Fibroblast of skin of abdomen (primary cell): ENCODE measurements at regions not wholly inside any gene's neighbourhood (a gene's known extent, or its start where the extent isn't known, plus 50 kb on each side); places are given as distances from the start of the nearest gene placed in this dataset.
"Not testable (repeated sequence)": the region's sequence is repeated elsewhere in the genome, so short reads cannot be mapped to it uniquely, and the experiment has no call there.

Experiments used
- DNase-seq: peaks from one replicate; pipeline ENCODE4 v3.0.0-alpha.2; 2013

GRCh38 chr3:153442799-153443487 is 280.9 kb downstream of the RAP2B start:
- no peak for DNase-seq

- no peak for DNase-seq
Observed at GRCh38 chr3:153443961-153444360, 281.9 kb downstream of the RAP2B start.

GRCh38 chr3:153445817-153446216 is 283.8 kb downstream of the RAP2B start:
- no peak for DNase-seq

DNA sequence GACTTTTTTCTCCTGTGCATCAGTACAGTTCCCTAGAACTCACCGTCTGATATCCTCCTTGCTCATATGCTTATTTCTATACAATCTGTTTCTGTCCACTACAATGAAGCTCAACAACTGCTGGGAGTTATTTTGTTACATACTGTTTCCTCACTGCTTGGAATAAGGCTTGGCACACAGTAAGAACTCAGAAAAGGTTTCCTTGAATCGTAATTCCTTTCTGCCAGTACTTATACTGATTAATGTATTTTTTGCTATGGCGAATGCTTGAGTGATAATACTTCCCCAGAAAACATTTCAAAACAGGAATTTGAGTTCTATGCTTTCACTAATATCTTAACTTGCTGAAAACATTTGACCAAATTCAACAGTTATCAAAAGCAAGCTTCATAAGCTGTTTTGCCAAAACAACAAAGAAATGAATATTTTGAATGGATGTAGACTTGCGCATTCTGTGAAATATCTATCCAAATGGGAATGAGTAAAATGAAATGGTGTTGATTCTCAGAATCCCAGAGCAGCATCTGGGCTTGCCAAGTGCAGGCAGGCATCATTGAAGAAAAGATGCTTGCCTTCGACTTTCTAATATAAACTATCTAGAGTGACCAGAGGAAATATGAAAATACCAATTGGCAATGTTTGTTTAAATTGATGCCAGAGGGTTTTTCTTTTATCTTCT is 286.3 kb downstream of the RAP2B start:
- DNase-seq: no peak

DNA sequence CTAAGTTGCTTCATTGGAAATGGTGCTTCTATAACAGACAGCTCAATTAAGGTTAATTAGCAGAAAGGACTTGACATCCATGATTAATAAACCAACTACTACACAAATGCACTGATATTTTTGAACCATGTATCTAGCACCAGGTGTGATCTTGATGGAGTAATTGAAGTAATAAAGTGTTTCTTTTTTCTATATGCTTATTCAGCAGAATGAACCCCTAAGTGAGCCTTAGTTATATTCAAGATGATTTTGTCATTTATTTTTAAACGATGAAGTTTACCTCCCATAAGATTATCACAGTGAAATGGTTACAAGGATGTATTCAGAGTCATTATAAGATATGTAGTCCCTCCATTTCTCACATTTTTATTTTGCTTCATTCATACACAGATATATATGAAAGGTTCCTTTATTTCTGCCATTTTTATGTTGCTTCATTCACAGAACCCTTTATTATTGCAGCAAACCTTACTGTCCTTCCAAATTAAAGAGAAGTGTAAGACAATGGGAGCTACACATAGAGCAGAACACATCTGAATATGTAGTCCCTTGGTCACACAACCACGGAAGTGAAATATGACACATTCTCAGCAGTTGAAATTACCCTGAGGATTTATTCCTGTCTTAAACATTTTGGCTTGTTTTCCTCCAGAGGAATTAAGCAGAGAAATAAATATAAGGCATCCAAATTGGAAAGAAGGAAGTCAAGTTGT is 295.0 kb downstream of the RAP2B start:
- no peak for DNase-seq

GRCh38 chr3:153458881-153459280 is 296.9 kb downstream of the RAP2B start:
- no peak for DNase-seq

GRCh38 chr3:153462545-153462944 is 300.5 kb downstream of the RAP2B start:
- DNase-seq: no peak

DNA sequence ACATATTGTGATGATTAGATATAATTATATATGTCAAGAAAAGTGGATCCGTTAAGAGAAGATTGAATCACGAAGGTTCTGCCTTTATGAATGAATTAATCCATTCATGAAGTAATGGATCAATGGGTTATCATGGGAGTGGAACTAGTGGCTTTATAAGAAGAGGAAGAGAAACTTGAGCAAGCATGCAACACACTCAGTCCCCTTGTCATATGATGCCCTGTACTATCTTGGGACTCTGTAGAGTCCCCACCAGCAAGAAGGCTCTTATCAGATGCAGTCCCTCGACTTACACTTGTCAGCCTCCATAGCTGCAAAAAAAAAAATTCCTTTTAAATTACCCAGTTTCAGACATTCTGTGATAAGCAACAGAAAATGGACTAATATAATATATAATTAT is 301.9 kb downstream of the RAP2B start:
- no peak for DNase-seq

DNA sequence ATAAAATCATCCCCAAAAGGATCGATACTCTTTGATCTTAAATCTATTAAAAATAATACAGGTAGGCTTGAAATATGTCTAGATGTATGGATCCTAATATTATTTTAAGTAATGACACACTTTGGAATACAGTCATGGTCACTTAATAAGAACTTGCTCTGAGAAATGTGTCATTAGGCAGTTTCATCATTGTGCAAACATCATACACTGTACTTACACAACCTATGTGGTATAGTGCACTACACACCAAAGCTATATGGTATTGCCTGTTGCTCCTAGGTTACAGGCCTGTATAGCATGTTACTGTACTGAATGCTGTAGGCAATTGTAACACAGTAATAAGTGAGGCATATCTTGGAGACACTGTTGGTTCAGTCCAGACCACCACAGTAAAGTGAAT is 307.1 kb downstream of the RAP2B start:
- DNase-seq: no peak

DNA sequence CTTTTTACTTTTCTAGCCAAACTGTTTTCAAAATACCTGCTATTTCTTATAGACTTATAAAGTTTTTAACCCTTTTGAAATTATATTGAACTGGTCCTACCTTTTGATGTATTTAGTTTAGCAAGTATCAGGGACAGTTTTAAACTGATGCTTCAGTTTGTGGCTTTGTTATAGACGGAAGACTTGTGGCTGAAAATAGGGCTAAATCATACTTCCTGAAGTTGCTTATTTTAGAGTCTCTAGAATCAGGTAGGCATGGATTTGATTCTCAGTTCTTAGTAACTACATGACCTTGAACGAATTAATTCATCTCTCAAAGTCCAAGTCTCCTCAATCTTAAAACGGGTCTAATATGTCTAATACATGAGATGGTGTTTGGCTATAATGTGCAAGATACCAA is 322.8 kb downstream of the RAP2B start:
- no peak for DNase-seq

DNA sequence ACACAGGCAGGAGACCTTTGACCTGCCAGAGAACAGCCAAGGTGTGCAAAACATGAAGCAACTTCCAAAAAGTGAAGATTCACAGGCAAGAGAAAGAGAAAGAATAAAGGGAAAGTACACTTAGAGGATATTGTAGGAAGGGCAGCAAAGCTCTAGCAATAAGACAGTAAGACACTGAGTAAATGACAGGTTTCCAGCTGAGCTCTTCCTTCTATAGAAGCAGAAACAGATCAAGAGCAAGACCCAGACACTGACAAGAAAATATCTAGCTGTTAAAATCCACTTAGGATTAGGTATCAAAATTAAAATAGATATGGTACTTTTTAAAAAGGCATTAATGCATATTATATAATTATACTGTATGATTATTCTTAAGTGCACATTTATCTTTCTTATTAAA is 333.4 kb downstream of the RAP2B start:
- no peak for DNase-seq

- no peak for DNase-seq
Observed at GRCh38 chr3:153502682-153503081, 340.7 kb downstream of the RAP2B start.

- DNase-seq: no peak
Observed at GRCh38 chr3:153503873-153504272, 341.8 kb downstream of the RAP2B start.

GRCh38 chr3:153506205-153506604 is 344.2 kb downstream of the RAP2B start:
- DNase-seq: not testable (repeated sequence)

DNA sequence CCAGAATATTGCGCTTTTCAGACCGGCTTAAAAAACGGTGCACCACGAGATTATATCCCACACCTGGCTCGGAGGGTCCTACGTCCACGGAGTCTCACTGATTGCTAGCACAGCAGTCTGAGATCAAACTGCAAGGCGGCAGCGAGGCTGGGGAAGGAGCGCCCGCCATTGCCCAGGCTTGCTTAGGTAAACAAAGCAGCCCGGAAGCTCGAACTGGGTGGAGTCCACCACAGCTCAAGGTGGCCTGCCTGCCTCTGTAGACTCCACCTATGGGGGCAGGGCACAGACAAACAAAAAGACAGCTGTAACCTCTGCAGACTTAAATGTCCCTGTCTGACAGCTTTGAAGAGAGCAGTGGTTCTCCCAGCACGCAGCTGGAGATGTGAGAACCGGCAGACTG is 344.7 kb downstream of the RAP2B start:
- not testable (repeated sequence) for DNase-seq

DNA sequence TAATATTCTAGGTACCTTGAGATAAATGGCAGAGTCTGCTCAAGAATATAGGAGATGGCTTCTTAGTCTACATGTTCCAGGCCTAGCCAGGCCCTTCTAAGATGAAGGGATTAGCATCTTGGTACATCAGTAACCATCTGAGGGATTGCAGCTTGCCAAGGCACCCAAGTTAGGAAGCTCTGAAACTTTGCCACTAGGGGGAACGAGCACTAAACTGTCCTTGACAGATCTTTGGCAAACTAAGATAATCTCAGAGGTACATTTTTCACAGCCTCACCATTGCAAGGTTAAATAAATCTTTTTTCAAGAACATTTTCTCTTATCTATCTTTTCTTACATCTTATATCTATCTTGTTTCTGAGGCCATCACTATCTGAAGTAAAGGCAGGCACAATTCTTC is 351.2 kb downstream of the RAP2B start:
- no peak for DNase-seq

DNA sequence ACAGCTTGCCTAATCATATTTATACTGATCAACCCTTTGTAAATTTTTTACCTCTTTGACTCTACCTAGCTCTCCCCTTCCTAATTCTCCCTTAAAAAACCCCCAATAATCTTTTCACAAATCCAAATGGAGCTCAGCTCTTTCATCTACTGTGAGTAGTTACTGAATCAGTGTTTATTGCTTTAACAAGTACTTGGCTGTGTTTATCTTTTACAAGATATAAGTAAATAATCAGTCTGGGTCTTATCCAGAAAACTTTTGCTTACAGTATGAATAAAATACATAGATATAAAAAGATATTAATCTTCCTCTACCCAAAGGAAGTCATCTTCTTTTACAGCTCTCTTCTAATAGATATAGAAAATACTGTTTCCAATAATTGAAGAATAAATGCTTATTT is 366.4 kb downstream of the RAP2B start:
- DNase-seq: no peak

DNA sequence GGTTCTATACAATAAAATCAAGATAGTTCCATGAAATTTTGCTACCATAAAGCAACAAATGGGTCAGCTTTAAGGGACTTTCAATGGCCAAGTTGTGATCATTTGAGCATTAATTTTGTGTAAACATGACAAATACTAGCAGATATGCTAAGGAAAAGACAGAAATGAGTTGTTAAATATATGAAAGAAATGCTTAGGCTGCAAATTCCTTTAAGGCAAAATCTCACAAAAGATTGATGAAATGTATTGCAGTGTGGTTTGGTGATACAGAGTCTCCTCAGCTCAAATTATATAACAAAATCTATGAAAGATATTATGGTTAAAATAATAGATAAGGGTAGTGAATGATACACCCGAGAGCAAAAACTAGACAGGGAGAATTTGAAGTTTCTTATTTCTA is 377.2 kb downstream of the RAP2B start:
- no peak for DNase-seq

DNA sequence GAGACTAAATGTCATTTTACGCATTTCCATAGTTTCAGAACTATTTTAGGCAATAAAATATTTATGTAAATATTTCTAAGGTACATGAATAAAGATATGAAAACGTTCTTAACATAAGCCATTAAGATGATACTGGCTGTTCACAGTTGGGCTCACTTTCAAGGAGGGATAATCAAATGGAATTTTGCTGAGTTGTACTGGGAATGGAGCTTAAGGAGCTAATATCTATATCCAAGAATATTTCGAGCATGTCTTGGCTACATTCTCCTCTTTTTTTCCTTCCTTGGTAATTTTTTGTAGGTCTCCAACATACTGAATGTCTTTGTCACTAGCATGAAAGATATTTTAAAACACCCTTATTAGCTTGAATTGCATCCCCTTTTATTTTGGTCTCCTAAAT is 383.4 kb downstream of the RAP2B start:
- no peak for DNase-seq

DNA sequence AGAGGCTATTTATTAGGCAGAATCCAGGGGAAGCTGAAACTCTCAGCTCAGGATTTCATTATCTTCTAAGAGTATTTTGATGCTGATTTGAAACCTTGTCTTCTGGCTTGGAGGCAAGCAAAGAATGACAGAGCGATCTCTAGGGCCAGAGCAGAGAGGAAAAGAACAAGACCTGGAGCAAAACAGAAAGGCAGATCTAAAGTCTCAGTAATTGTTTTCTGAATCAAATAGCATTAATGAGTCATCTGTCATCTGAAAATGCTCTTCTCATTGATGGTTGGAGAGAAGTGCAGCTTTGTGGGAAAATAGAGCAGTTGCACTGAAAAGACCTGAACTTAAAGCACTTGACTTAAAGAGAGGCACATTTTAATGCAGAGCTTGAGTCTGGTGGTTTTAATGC is 385.9 kb downstream of the RAP2B start:
- DNase-seq: no peak

- not testable (repeated sequence) for DNase-seq
Observed at GRCh38 chr3:153549686-153550085, 387.7 kb downstream of the RAP2B start.

DNA sequence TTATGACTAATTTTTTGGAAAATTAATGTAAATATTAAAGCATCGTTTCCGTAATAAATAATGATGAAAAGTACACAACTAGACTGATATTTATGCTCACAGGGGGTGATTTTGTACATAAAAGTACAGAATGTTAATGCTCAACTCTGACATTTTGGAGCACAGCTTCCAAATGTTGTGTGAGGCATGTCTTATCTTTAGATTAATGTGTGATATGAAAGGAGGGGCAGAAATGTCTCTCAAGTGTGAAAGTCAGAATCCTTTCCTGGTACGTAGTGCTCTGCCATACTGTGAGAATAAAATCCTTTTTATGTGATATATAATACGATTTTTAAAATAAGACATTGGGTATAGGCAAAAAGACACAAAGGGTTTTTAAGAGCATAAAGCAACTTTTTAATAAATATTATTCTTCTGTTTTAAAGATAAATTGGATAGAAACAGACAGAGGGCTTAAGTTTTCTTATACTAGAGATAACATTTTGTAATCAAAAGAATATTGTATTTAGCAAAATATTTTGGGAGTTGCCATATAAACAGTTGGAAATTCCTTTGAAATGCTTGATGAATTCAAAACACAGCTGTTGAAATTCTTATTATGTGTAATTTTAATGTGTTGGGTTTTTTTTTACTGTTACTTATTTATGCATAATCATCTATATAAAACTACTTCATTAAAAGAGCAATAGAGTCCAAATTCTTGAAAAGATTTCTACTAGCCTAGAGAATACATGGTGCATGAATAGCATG is 389.7 kb downstream of the RAP2B start:
- no peak for DNase-seq
